IPS DF 4.7 (cell line): ENCODE measurements at regions not wholly inside any gene's neighbourhood (a gene's known extent, or its start where the extent isn't known, plus 50 kb on each side); places are given as distances from the start of the nearest gene placed in this dataset.
"Not testable (repeated sequence)": the region's sequence is repeated elsewhere in the genome, so short reads cannot be mapped to it uniquely, and the experiment has no call there.

Experiments used
- DNase-seq: peaks from one replicate; pipeline ENCODE4 v3.0.0-alpha.2; 2013; ENCODE audit warnings: low spot score; ENCODE audit errors: extremely low read depth

- no peak for DNase-seq
Measured at GRCh38 chr5:63894690-63895089, 67.6 kb downstream of the HTR1A start.

GRCh38 chr5:63878788-63879187 is 83.5 kb downstream of the HTR1A start:
- DNase-seq = no peak

- DNase-seq = no peak
Measured at GRCh38 chr5:63877961-63878360, 84.3 kb downstream of the HTR1A start.

GRCh38 chr5:63860379-63860778 is 101.9 kb downstream of the HTR1A start:
- DNase-seq = no peak

GRCh38 chr5:63854076-63854475 is 108.2 kb downstream of the HTR1A start:
- no peak for DNase-seq

- DNase-seq = no peak
Measured at GRCh38 chr5:63843190-63843589, 119.1 kb downstream of the HTR1A start.

- no peak for DNase-seq
Measured at GRCh38 chr5:63837437-63837836, 124.8 kb downstream of the HTR1A start.

- DNase-seq = no peak
Measured at GRCh38 chr5:63831381-63831780, 130.9 kb downstream of the HTR1A start.

GRCh38 chr5:63825984-63826383 is 136.3 kb downstream of the HTR1A start:
- no peak for DNase-seq

- DNase-seq = no peak
Measured at GRCh38 chr5:63823583-63823982, 138.7 kb downstream of the HTR1A start.

- no peak for DNase-seq
Measured at GRCh38 chr5:63822614-63823013, 139.6 kb downstream of the HTR1A start.

- DNase-seq = no peak
Measured at GRCh38 chr5:63820577-63820976, 141.7 kb downstream of the HTR1A start.

GRCh38 chr5:63812693-63813092 is 149.6 kb downstream of the HTR1A start:
- DNase-seq = no peak

- DNase-seq = no peak
Measured at GRCh38 chr5:63811961-63812360, 150.3 kb downstream of the HTR1A start.

GRCh38 chr5:63811286-63811685 is 151.0 kb downstream of the HTR1A start:
- no peak for DNase-seq

- DNase-seq = no peak
Measured at GRCh38 chr5:63805151-63805550, 157.1 kb downstream of the HTR1A start.

GRCh38 chr5:63803165-63803564 is 159.1 kb downstream of the HTR1A start:
- DNase-seq = peak; percentile 5

- DNase-seq = no peak
Measured at GRCh38 chr5:63794979-63795378, 167.3 kb downstream of the HTR1A start.

GRCh38 chr5:63794296-63794695 is 167.9 kb downstream of the HTR1A start:
- DNase-seq = no peak

GRCh38 chr5:63774939-63775338 is 187.3 kb downstream of the HTR1A start:
- no peak for DNase-seq

- DNase-seq = no peak
Measured at GRCh38 chr5:63768221-63768620, 194.0 kb downstream of the HTR1A start.

- DNase-seq = no peak
Measured at GRCh38 chr5:63760965-63761364, 201.3 kb downstream of the HTR1A start.

GRCh38 chr5:63743096-63743798 is 219.0 kb downstream of the HTR1A start:
- no peak for DNase-seq

- DNase-seq = not testable (repeated sequence)
Measured at GRCh38 chr5:63732880-63733279, 229.4 kb downstream of the HTR1A start.
